OCI-LY7 (cell line): ENCODE measurements at regions not wholly inside any gene's neighbourhood (a gene's known extent, or its start where the extent isn't known, plus 50 kb on each side); places are given as distances from the start of the nearest gene placed in this dataset.

Experiments used
- BruUV-seq: library from RNA; stranded (reverse); fragments of 400-500 nt; replicated peaks from 2 replicates; lab custom pipeline; 2021; lab: Mats Ljungman, UMichigan
- CTCF ChIA-PET: fragments of 300-600 bp; sonication (Branson Sonifier 250); formaldehyde crosslinking; loops from one replicate; lab custom pipeline; 2022; ENCODE audit warnings: antibody characterized with exemption; ENCODE audit not compliant: unreplicated experiment; lab: Charles Lee
- POLR2A ChIA-PET: fragments of 300-600 bp; sonication (Branson Sonifier 250); formaldehyde crosslinking; loops from one replicate; lab custom pipeline; 2022; ENCODE audit warnings: antibody characterized with exemption; lab: Charles Lee
- DNase-seq: peaks from one replicate; pipeline ENCODE4 v3.0.0-alpha.2; 2015; ENCODE audit warnings: low spot score
- H2AFZ ChIP-seq: fragments of 200-600 bp; sonication (generic), shearing (Covaris generic); 2 replicates; pipeline ENCODE4 v1.6.1; 2014; ENCODE audit warnings: mild to moderate bottlenecking, antibody characterized with exemption, low read length, moderate library complexity
- H3K27ac ChIP-seq: fragments of 200-600 bp; sonication (generic); 2 replicates; pipeline ENCODE4 v1.5.1; 2014; ENCODE audit warnings: mixed run types, low read depth, mild to moderate bottlenecking, moderate library complexity, low read length, inconsistent platforms; ENCODE audit not compliant: poor library complexity, severe bottlenecking
- H3K36me3 ChIP-seq: fragments of 200-600 bp; sonication (generic); 2 replicates; pipeline ENCODE4 v1.6.1; 2014; ENCODE audit warnings: mild to moderate bottlenecking, antibody characterized with exemption, low read length, moderate library complexity, mixed read lengths; ENCODE audit not compliant: insufficient read depth
- H3K4me1 ChIP-seq: fragments of 200-600 bp; sonication (generic); 2 replicates; pipeline ENCODE4 v1.5.1; 2014; ENCODE audit warnings: mild to moderate bottlenecking, low read length; ENCODE audit not compliant: insufficient read depth, poor library complexity, severe bottlenecking
- H3K4me2 ChIP-seq: fragments of 200-600 bp; sonication (generic); 2 replicates; pipeline ENCODE4 v1.6.1; 2014; ENCODE audit warnings: mild to moderate bottlenecking, low read length
- H3K4me3 ChIP-seq: fragments of 200-600 bp; sonication (generic); 2 replicates; pipeline ENCODE4 v1.5.1; 2014; ENCODE audit warnings: mild to moderate bottlenecking, low read depth, low read length; ENCODE audit not compliant: poor library complexity, severe bottlenecking
- H3K79me2 ChIP-seq: fragments of 200-600 bp; sonication (generic); 2 replicates; pipeline ENCODE4 v1.6.1; 2016; ENCODE audit warnings: low read depth, mild to moderate bottlenecking, low read length, moderate library complexity, mixed read lengths; ENCODE audit not compliant: insufficient read depth
- H3K9me2 ChIP-seq: fragments of 200-600 bp; sonication (generic); 2 replicates; pipeline ENCODE4 v1.6.1; 2016; ENCODE audit warnings: mild to moderate bottlenecking, low read length, mixed read lengths; ENCODE audit not compliant: insufficient read depth
- H3K9me3 ChIP-seq: fragments of 200-600 bp; sonication (generic); 2 replicates; pipeline ENCODE4 v1.6.1; 2014; ENCODE audit warnings: mild to moderate bottlenecking, mixed run types, low read length, mixed read lengths
- H4K20me1 ChIP-seq: fragments of 200-600 bp; sonication (generic); 2 replicates; pipeline ENCODE4 v1.6.1; 2014; ENCODE audit warnings: mild to moderate bottlenecking, antibody characterized with exemption, low read length, moderate library complexity, mixed read lengths; ENCODE audit not compliant: insufficient read depth
- CTCF ChIP-seq: fragments of 200-600 bp; sonication (generic); conservative IDR thresholded peaks from 2 replicates; pipeline ENCODE4 v1.5.1; 2014; ENCODE audit warnings: mild to moderate bottlenecking, antibody characterized with exemption, low read length, moderate library complexity, mixed read lengths
- EZH2phosphoT487 ChIP-seq: fragments of 200-600 bp; sonication (generic); IDR thresholded peaks from 2 replicates; pipeline ENCODE4 v1.6.1; 2018; ENCODE audit warnings: low read depth, borderline replicate concordance, mild to moderate bottlenecking, mixed run types, antibody characterized with exemption, low read length, moderate library complexity, mixed read lengths
- intact Hi-C: fragments of 100-400 bp; cut with micrococcal nuclease; formaldehyde crosslinking; loops from one replicate; pipeline ENCODE4 v1.10.0; 2022; ENCODE audit not compliant: unreplicated experiment

- TF ChIP-seq CTCF (no peak), EZH2phosphoT487 (no peak)
- no peak overlapping the region for H3K4me2 ChIP-seq
- no peak for DNase-seq
- no peak overlapping the region for H3K27ac ChIP-seq
- intact Hi-C loops, result no loop called here
- no peaks in the 10 kb centered on the region for H4K20me1 ChIP-seq
- no peaks in the 10 kb centered on the region for H3K36me3 ChIP-seq
- H3K4me1 ChIP-seq, result no peaks in the 10 kb centered on the region
- no peak overlapping the region for H3K4me3 ChIP-seq
- no peaks in the 10 kb centered on the region for H3K9me2 ChIP-seq
- H3K9me3 ChIP-seq, result no peaks in the 10 kb centered on the region
- BruUV-seq, result no TSS peak
- no peak overlapping the region for H2AFZ ChIP-seq
- ChIA-PET POLR2A (interaction anchor here (0.7 to 1.6 kb wide), 4 partner anchors 10 to 27 kb away, joined by 3 to 4 read pairs (median 4); no protein-coding TSS in a partner anchor), CTCF (no interaction called here)
- no peaks in the 10 kb centered on the region for H3K79me2 ChIP-seq
Measured at GRCh38 chr2:17179145-17179808, 339.0 kb downstream of the RAD51AP2 start.

GRCh38 chr2:17177088-17177487 lies 341.2 kb downstream of the RAD51AP2 start:
- H3K4me1 ChIP-seq, result no peaks in the 10 kb centered on the region
- intact Hi-C loops, result no loop called here
- H3K36me3 ChIP-seq, result no peaks in the 10 kb centered on the region
- no peak overlapping the region for H2AFZ ChIP-seq
- CTCF ChIA-PET, result interaction anchor here (1.0 kb wide), 1 partner anchor 11 kb away, joined by 3 read pairs; no protein-coding TSS in a partner anchor
- no peaks in the 10 kb centered on the region for H3K9me2 ChIP-seq
- H3K4me2 ChIP-seq, result no peak overlapping the region
- no TSS peak for BruUV-seq
- H3K9me3 ChIP-seq, result no peaks in the 10 kb centered on the region
- DNase-seq, result no peak
- POLR2A ChIA-PET, result interaction anchor here (0.6 to 2.4 kb wide), 7 partner anchors 10 to 888 kb away, joined by 3 to 13 read pairs (median 5); no protein-coding TSS in a partner anchor
- TF ChIP-seq CTCF (no peak), EZH2phosphoT487 (no peak)
- H3K27ac ChIP-seq, result no peak overlapping the region
- H4K20me1 ChIP-seq, result no peaks in the 10 kb centered on the region
- H3K79me2 ChIP-seq, result no peaks in the 10 kb centered on the region
- no peak overlapping the region for H3K4me3 ChIP-seq

- H3K4me2 ChIP-seq, result no peak overlapping the region
- TF ChIP-seq EZH2phosphoT487 (no peak), CTCF (peak; percentile 65)
- no peak overlapping the region for H3K4me3 ChIP-seq
- H4K20me1 ChIP-seq, result no peaks in the 10 kb centered on the region
- H2AFZ ChIP-seq, result no peak overlapping the region
- H3K9me3 ChIP-seq, result no peaks in the 10 kb centered on the region
- no peaks in the 10 kb centered on the region for H3K9me2 ChIP-seq
- H3K36me3 ChIP-seq, result no peaks in the 10 kb centered on the region
- H3K4me1 ChIP-seq, result no peaks in the 10 kb centered on the region
- no peaks in the 10 kb centered on the region for H3K79me2 ChIP-seq
- no TSS peak for BruUV-seq
- H3K27ac ChIP-seq, result no peak overlapping the region
- peak; percentile 19 for DNase-seq
- POLR2A ChIA-PET, result interaction anchor here (1.0 to 2.2 kb wide), 6 partner anchors 7 to 25 kb away, joined by 3 to 6 read pairs (median 4); no protein-coding TSS in a partner anchor
- intact Hi-C loops, result loop anchor here (1.0 kb wide), 1 partner anchor 45 kb away; no protein-coding TSS in a partner anchor
- CTCF ChIA-PET, result interaction anchor here (0.5 kb wide), 1 partner anchor 1157 kb away, joined by 3 read pairs; no protein-coding TSS in a partner anchor
Measured at GRCh38 chr2:17171446-17172049, 346.7 kb downstream of the RAD51AP2 start.
